MM.1S (cell line): ENCODE measurements at regions not wholly inside any gene's neighbourhood (a gene's known extent, or its start where the extent isn't known, plus 50 kb on each side); places are given as distances from the start of the nearest gene placed in this dataset.

Source experiments
- EZH2phosphoT487 ChIP-seq: fragments of 300-600 bp; sonication (generic); IDR thresholded peaks from 2 replicates; pipeline ENCODE4 v1.6.1; 2018; ENCODE audit warnings: antibody characterized with exemption, low read length
- TF ChIP-seq, protein P1 (sequence below): fragments of 300-600 bp; sonication (generic); IDR thresholded peaks from 2 replicates; pipeline ENCODE4 v1.5.1; 2016; ENCODE audit warnings: antibody characterized with exemption, low read length, mixed read lengths

DNA sequence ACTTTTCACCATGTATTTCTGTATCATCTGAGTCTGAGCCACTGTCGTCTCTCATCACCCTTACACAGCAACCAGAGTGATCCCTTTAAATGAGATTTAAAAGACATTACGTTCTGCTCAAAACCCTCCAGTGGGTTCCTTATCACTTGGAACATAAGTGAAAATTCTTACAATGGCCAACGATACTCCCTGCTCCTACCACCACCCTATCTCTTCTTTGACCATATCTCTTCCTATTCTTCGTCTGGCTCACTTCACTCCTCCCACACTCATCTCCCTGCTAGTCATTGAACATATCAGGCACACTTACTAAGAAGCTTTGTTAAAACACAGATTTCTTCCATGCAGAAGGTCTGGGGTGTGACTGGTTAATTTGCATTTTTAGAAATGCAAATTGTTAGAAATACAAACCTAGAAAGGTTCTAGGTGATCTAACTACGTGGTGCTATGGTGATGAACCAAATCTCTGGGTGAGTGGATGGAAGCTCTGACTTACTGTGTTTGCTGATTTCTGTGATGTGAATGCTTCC, 166.6 kb upstream of the CD180 start:
- TF ChIP-seq, protein P1, sequence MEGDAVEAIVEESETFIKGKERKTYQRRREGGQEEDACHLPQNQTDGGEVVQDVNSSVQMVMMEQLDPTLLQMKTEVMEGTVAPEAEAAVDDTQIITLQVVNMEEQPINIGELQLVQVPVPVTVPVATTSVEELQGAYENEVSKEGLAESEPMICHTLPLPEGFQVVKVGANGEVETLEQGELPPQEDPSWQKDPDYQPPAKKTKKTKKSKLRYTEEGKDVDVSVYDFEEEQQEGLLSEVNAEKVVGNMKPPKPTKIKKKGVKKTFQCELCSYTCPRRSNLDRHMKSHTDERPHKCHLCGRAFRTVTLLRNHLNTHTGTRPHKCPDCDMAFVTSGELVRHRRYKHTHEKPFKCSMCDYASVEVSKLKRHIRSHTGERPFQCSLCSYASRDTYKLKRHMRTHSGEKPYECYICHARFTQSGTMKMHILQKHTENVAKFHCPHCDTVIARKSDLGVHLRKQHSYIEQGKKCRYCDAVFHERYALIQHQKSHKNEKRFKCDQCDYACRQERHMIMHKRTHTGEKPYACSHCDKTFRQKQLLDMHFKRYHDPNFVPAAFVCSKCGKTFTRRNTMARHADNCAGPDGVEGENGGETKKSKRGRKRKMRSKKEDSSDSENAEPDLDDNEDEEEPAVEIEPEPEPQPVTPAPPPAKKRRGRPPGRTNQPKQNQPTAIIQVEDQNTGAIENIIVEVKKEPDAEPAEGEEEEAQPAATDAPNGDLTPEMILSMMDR: no peak
- TF ChIP-seq EZH2phosphoT487: no peak
